Breast epithelium (tissue), 4 donors: ENCODE measurements at regions not wholly inside any gene's neighbourhood (a gene's known extent, or its start where the extent isn't known, plus 50 kb on each side); places are given as distances from the start of the nearest gene placed in this dataset.

ENCODE experiments used
- DNase-seq, 2 donors: peaks; one replicate each; pipeline ENCODE4 v3.0.0-alpha.2; 2019; ENCODE audit warnings: low spot score in 2 of 2
- H3K27ac ChIP-seq, 2 donors: fragments of 200-600 bp; sonication (generic) in 1 of 2; one replicate each; pipeline ENCODE4 v1.5.1; 2016 to 2019; ENCODE audit warnings: mild to moderate bottlenecking in 1 of 2
- H3K27me3 ChIP-seq, 2 donors: fragments of 200-600 bp; sonication (generic) in 1 of 2; one replicate each; pipeline versions ENCODE4 v1.5.1 to v1.6.0; 2017 to 2019; ENCODE audit warnings: control low read depth in 1 of 2, mild to moderate bottlenecking in 1 of 2
- H3K36me3 ChIP-seq: fragments of 200-600 bp; one replicate; pipeline ENCODE4 v1.5.1; 2019
- H3K4me1 ChIP-seq, 2 donors: fragments of 200-600 bp; sonication (generic); one replicate each; pipeline ENCODE4 v1.5.1; 2016 to 2019; ENCODE audit warnings: control low read depth in 1 of 2
- H3K4me3 ChIP-seq, 3 donors: fragments of 200-600 bp; sonication (generic); 1 replicate in 2 of 3; 2 replicates in 1 of 3; pipeline ENCODE4 v1.5.1; 2016 to 2019; ENCODE audit warnings: mild to moderate bottlenecking in 3 of 3, moderate library complexity in 2 of 3
- H3K9me3 ChIP-seq, 2 donors: fragments of 200-600 bp; sonication (generic) in 1 of 2; one replicate each; pipeline ENCODE4 v1.5.1; 2016 to 2019; ENCODE audit warnings: control low read depth in 1 of 2
- CTCF ChIP-seq, 3 donors: fragments of 450-650 bp; IDR thresholded peaks; one replicate each; pipeline ENCODE4 v1.5.1; 2016 to 2017; ENCODE audit warnings: antibody characterized with exemption in 3 of 3, mild to moderate bottlenecking in 3 of 3, moderate library complexity in 3 of 3
- POLR2A ChIP-seq: fragments of 450-650 bp; IDR thresholded peaks from one replicate; pipeline ENCODE4 v1.6.1; 2016; ENCODE audit warnings: antibody characterized with exemption, mild to moderate bottlenecking, moderate library complexity
- POLR2AphosphoS5 ChIP-seq, 3 donors: sonication (generic); formaldehyde crosslinking; IDR thresholded peaks; one replicate each; pipeline ENCODE4 v1.6.1; 2017; ENCODE audit warnings: antibody characterized with exemption in 3 of 3
- intact Hi-C: fragments of 100-400 bp; cut with DNase I; formaldehyde crosslinking; loops from one replicate; pipeline ENCODE4 v1.15.1; 2023; ENCODE audit warnings: low total_unique reads

- H3K9me3 ChIP-seq, result no peaks in the 10 kb centered on the region
- no peak for TF ChIP-seq POLR2AphosphoS5 (IDR thresholded peaks at IDR 0.05)
- no peak for TF ChIP-seq POLR2A
- TF ChIP-seq CTCF (IDR thresholded peaks at IDR 0.05), result no peak
- H3K27ac ChIP-seq, result no peak overlapping the region
- DNase-seq, result no peak
- no peaks in the 10 kb centered on the region for H3K36me3 ChIP-seq
- H3K4me1 ChIP-seq, result no peaks in the 10 kb centered on the region
- H3K27me3 ChIP-seq, result no peaks in the 10 kb centered on the region
- intact Hi-C loops, result no loop called here
- no peak overlapping the region for H3K4me3 ChIP-seq
Measured at GRCh38 chr1:73366734-73367413, 831.1 kb downstream of the LRRIQ3 start.

GRCh38 chr1:73359001-73359400 is 839.0 kb downstream of the LRRIQ3 start:
- H3K27me3 ChIP-seq, result no peaks in the 10 kb centered on the region
- H3K36me3 ChIP-seq, result no peaks in the 10 kb centered on the region
- DNase-seq, result no peak
- no peak for TF ChIP-seq CTCF (IDR thresholded peaks at IDR 0.05)
- TF ChIP-seq POLR2AphosphoS5 (IDR thresholded peaks at IDR 0.05), result no peak
- no peak for TF ChIP-seq POLR2A
- intact Hi-C loops, result no loop called here
- no peaks in the 10 kb centered on the region for H3K9me3 ChIP-seq
- H3K27ac ChIP-seq, result no peak overlapping the region
- no peaks in the 10 kb centered on the region for H3K4me1 ChIP-seq
- no peak overlapping the region for H3K4me3 ChIP-seq

DNA sequence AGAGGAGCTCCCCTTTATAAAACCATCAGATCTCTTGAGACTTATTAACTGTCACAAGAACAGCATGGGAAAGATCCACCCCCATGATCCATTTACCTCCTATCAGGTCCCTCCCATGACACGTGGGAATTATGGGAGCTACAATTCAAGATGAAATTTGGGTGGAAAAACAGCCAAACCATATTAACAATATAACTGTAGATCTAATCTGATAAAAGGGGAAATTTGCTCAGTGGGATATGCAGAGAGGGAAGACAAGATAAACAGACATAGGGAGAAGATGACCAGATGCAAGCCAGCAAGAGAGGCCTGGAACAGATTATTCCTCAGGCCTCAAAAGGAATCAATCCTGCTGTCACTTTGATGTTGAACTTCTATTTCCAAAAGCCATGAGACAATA is 841.5 kb downstream of the LRRIQ3 start:
- H3K4me3 ChIP-seq, result no peak overlapping the region
- no peaks in the 10 kb centered on the region for H3K27me3 ChIP-seq
- no peaks in the 10 kb centered on the region for H3K4me1 ChIP-seq
- H3K27ac ChIP-seq, result no peak overlapping the region
- no peaks in the 10 kb centered on the region for H3K36me3 ChIP-seq
- no peak for DNase-seq
- H3K9me3 ChIP-seq, result no peaks in the 10 kb centered on the region
- TF ChIP-seq CTCF (IDR thresholded peaks at IDR 0.05) (no peak), POLR2A (no peak), POLR2AphosphoS5 (IDR thresholded peaks at IDR 0.05) (no peak)
- intact Hi-C loops, result no loop called here

DNA sequence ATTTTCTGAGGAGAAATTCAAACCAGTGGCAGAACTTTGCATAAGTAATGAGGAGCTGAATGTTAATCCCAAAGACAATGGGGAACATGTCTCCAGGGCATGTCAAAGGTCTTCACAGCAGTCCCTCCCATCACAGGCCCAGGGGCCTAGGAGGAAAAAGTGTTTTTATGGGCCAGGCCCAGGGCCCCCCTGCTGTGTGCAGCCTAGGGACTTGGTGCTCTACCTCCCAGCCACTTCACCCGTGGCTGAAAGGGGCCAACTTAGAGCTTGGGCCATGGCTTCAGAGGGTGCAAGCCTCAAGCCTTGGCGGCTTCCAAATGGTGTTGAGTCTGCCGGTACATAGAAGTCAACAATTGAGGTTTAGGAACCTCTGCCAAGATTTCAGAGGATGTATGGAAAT is 854.0 kb downstream of the LRRIQ3 start:
- H3K4me1 ChIP-seq, result no peaks in the 10 kb centered on the region
- DNase-seq, result no peak
- no peaks in the 10 kb centered on the region for H3K36me3 ChIP-seq
- no peak overlapping the region for H3K27ac ChIP-seq
- no peaks in the 10 kb centered on the region for H3K9me3 ChIP-seq
- H3K4me3 ChIP-seq, result no peak overlapping the region
- H3K27me3 ChIP-seq, result no peaks in the 10 kb centered on the region
- no peak for TF ChIP-seq CTCF (IDR thresholded peaks at IDR 0.05)
- no peak for TF ChIP-seq POLR2AphosphoS5 (IDR thresholded peaks at IDR 0.05)
- TF ChIP-seq POLR2A, result no peak
- intact Hi-C loops, result no loop called here

DNA sequence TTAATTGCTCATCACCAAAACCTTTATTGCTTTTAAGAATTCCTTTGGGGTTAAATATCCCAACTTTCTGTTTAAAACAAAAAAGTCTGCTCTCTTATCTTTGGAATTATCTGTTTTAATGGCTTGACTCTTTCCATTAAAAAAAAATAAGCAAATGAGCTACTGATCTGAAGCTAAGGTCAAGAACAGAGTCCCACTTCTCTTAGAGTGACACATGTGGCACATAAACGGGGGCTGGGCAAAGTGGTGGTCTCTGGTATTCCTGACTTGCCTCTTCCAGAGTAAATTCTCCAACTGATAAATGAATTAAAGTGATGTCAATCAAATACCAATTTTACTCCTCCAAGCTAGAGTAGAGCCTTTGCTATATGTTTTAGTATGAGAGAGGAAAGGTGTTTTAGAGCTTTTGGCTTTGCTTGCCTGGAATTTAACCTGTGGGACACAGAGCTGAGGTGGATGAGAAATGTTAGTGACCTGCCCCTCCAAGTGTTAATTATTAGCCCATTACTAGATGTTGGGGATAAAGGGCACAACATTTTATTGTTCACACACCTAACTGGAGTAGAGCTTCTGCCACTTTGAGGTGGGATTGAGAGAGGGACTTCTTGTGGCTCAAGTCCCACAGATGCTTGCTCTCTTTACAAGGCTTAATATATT is 864.0 kb downstream of the LRRIQ3 start:
- TF ChIP-seq POLR2A (no peak), POLR2AphosphoS5 (IDR thresholded peaks at IDR 0.05) (no peak), CTCF (IDR thresholded peaks at IDR 0.05) (no peak)
- no peak overlapping the region for H3K27ac ChIP-seq
- H3K36me3 ChIP-seq, result no peaks in the 10 kb centered on the region
- no peaks in the 10 kb centered on the region for H3K4me1 ChIP-seq
- no peak overlapping the region for H3K4me3 ChIP-seq
- no peak for DNase-seq
- intact Hi-C loops, result no loop called here
- H3K9me3 ChIP-seq, result peaks cover 16 to 23% of the 10 kb centered on the region in 2 donors
- no peaks in the 10 kb centered on the region for H3K27me3 ChIP-seq
